Mesothelial cell of epicardium (in vitro differentiated cells): ENCODE measurements at regions not wholly inside any gene's neighbourhood (a gene's known extent, or its start where the extent isn't known, plus 50 kb on each side); places are given as distances from the start of the nearest gene placed in this dataset.

ENCODE experiments used
- DNase-seq, 2 experiments: peaks; one replicate each; pipeline ENCODE4 v3.0.0; 2021; ENCODE audit warnings: low spot score in 2 of 2; ENCODE audit not compliant: unreplicated experiment in 2 of 2
- H3K27ac Mint-ChIP-seq: 2 replicates; pipeline ENCODE4 v1.8.0; 2021; ENCODE audit warnings: mixed read lengths
- H3K27me3 Mint-ChIP-seq: 2 replicates; pipeline ENCODE4 v1.8.0; 2021; ENCODE audit warnings: low read depth, mixed read lengths
- H3K36me3 Mint-ChIP-seq: 2 replicates; pipeline ENCODE4 v1.8.0; 2021; ENCODE audit warnings: mixed read lengths
- H3K4me1 Mint-ChIP-seq: 2 replicates; pipeline ENCODE4 v1.8.0; 2021; ENCODE audit warnings: mixed read lengths
- H3K4me3 Mint-ChIP-seq: 2 replicates; pipeline ENCODE4 v1.8.0; 2021; ENCODE audit warnings: mild to moderate bottlenecking, moderate library complexity, mixed read lengths
- H3K9me3 Mint-ChIP-seq: 2 replicates; pipeline ENCODE4 v1.8.0; 2021; ENCODE audit warnings: mixed read lengths
- CTCF ChIP-seq: fragments of 200-600 bp; sonication (generic); IDR thresholded peaks from one replicate; pipeline ENCODE4 v1.5.0; 2021; ENCODE audit warnings: antibody characterized with exemption; ENCODE audit not compliant: unreplicated experiment

DNA sequence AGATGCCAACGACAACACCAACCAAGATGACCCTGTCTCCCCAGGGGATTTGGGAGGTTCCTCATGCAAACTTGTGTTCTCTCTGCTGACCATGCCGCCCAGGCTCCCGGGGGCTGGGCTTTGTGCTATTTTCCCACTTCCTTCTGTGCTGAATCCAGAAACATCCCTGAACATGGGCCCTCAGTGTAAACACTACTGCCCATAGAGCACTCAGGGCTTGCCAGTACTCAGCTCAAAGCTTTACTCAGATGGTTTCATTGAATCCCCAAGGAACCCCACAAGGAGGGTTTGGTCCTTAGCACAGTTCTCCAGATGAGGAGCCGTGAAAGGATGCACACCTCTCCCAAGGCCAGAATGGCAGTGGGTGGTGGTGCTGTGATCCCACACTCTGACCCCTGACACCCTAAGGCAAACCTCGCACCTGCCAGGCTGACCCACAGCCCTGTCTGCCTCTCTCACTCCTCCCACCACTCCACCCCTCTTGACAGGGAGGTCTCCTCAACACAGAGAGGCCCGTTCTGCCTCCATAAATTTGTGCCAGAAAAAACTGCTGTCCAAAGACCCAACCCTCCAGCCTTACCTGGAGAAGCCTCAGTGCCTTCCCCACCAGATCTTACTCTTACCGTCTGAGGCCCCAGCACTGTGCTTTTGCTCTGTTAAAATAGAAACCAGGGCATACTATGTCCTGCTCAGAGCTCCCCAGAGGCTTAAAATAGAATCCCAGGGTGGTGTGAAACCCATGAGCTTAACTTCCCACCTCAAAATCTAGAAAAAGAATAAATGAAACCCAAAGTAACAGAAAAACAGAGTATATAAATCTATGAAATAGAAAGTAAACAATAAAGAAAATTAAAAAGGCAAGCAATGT lies 283.0 kb upstream of the CDH4 start:
- Mint-ChIP-seq H3K9me3 (no peaks in the 10 kb centered on the region), H3K27ac (no peak overlapping the region)

GRCh38 chr20:60970601-60971000 lies 281.5 kb upstream of the CDH4 start:
- H3K4me3 Mint-ChIP-seq: no peak overlapping the region
- H3K27ac Mint-ChIP-seq: no peak overlapping the region
- no peaks in the 10 kb centered on the region for H3K9me3 Mint-ChIP-seq
- H3K27me3 Mint-ChIP-seq: no peaks in the 10 kb centered on the region
- TF ChIP-seq CTCF: no peak
- no peaks in the 10 kb centered on the region for H3K4me1 Mint-ChIP-seq
- DNase-seq: no peak
- no peaks in the 10 kb centered on the region for H3K36me3 Mint-ChIP-seq

More for the DNA sequence above, 283.0 kb upstream of the CDH4 start:
- Mint-ChIP-seq H3K36me3 (no peaks in the 10 kb centered on the region), H3K4me1 (no peaks in the 10 kb centered on the region), H3K4me3 (no peak overlapping the region), H3K27me3 (no peaks in the 10 kb centered on the region)
- DNase-seq: no peak
- TF ChIP-seq CTCF: no peak

DNA sequence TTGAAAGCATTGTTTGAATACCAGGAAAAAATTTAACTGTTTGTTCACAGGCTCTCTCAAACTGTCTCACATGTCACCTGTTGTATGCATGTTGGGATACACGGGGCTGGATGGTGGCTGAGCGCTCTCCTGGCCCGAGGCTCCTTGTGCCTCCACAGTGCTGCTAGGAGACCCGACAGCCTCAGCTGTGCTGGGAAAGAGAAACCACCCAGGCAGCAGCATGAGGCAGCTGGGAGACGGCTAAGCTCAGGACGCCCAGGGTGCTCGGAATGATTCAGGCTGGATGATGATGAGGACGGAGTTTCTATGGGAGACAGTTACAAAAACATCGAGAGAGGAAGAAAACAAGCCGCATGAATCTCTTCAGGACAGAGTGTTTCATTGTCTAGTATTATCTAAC lies 278.0 kb upstream of the CDH4 start:
- no peaks in the 10 kb centered on the region for H3K36me3 Mint-ChIP-seq
- no peak overlapping the region for H3K4me3 Mint-ChIP-seq
- DNase-seq: no peak
- H3K27ac Mint-ChIP-seq: no peak overlapping the region
- H3K9me3 Mint-ChIP-seq: no peaks in the 10 kb centered on the region
- no peak for TF ChIP-seq CTCF
- H3K4me1 Mint-ChIP-seq: no peaks in the 10 kb centered on the region
- no peaks in the 10 kb centered on the region for H3K27me3 Mint-ChIP-seq

DNA sequence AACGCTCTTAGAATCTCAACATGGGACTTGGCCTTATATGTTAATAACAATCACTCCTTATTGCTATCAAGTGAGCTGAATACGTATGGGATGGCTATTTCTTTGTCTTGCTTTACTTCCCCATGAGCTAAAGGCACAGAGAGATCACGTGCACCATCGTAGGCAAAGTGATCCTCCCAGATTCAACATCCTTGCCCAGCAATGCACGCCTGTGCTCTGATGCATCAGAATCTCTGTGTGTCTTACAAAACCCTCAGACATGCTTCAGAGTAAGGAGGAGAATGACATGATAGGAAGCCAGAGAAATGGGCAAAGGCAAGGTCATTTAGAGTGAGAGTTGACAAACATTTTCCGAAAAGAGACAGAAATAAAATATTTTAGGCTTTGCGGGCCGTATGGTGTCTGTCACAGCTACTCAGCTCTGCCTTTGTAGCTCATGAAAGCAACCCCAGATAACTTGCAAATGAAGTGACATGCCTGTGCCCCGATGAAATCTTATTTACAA lies 277.6 kb upstream of the CDH4 start:
- H3K27me3 Mint-ChIP-seq: no peaks in the 10 kb centered on the region
- H3K9me3 Mint-ChIP-seq: peaks cover 5% of the 10 kb centered on the region
- H3K4me3 Mint-ChIP-seq: no peak overlapping the region
- H3K4me1 Mint-ChIP-seq: no peaks in the 10 kb centered on the region
- H3K36me3 Mint-ChIP-seq: no peaks in the 10 kb centered on the region
- H3K27ac Mint-ChIP-seq: no peak overlapping the region
- no peak for TF ChIP-seq CTCF
- no peak for DNase-seq

- DNase-seq: no peak
- Mint-ChIP-seq H3K36me3 (no peaks in the 10 kb centered on the region), H3K4me3 (no peak overlapping the region), H3K27me3 (no peaks in the 10 kb centered on the region), H3K4me1 (no peaks in the 10 kb centered on the region), H3K27ac (no peak overlapping the region), H3K9me3 (peaks cover 18% of the 10 kb centered on the region)
- no peak for TF ChIP-seq CTCF
Measured at GRCh38 chr20:60976139-60976538, 275.9 kb upstream of the CDH4 start.
